Lung microvascular endothelial cell (primary cell): ENCODE measurements at regions not wholly inside any gene's neighbourhood (a gene's known extent, or its start where the extent isn't known, plus 50 kb on each side); places are given as distances from the start of the nearest gene placed in this dataset.

Source experiments
- DNase-seq, 2 donors: peaks; one replicate each; pipeline versions ENCODE4 v3.0.0 to v3.0.0-alpha.2; 2010; ENCODE audit warnings: low read depth in 2 of 2

GRCh38 chr2:14316594-14316993, 315.9 kb upstream of the LRATD1 start:
- DNase-seq: no peak

GRCh38 chr2:14321357-14321756, 311.2 kb upstream of the LRATD1 start:
- no peak for DNase-seq

GRCh38 chr2:14322306-14322705, 310.2 kb upstream of the LRATD1 start:
- DNase-seq: no peak

GRCh38 chr2:14324308-14324707, 308.2 kb upstream of the LRATD1 start:
- no peak for DNase-seq

GRCh38 chr2:14330884-14331283, 301.6 kb upstream of the LRATD1 start:
- DNase-seq: no peak

GRCh38 chr2:14336759-14337382, 295.6 kb upstream of the LRATD1 start:
- no peak for DNase-seq

GRCh38 chr2:14340703-14341102, 291.8 kb upstream of the LRATD1 start:
- peak in 1 of 2 donors; percentile 28 for DNase-seq

- no peak for DNase-seq
Observed at GRCh38 chr2:14342313-14342712, 290.2 kb upstream of the LRATD1 start.

GRCh38 chr2:14344355-14344754, 288.2 kb upstream of the LRATD1 start:
- no peak for DNase-seq

GRCh38 chr2:14348247-14348646, 284.3 kb upstream of the LRATD1 start:
- no peak for DNase-seq

- DNase-seq: no peak
Observed at GRCh38 chr2:14350856-14351255, 281.7 kb upstream of the LRATD1 start.

- DNase-seq: no peak
Observed at GRCh38 chr2:14352067-14352466, 280.4 kb upstream of the LRATD1 start.

- no peak for DNase-seq
Observed at GRCh38 chr2:14354231-14354630, 278.3 kb upstream of the LRATD1 start.

- DNase-seq: no peak
Observed at GRCh38 chr2:14355102-14355501, 277.4 kb upstream of the LRATD1 start.

- DNase-seq: no peak
Observed at GRCh38 chr2:14358339-14358738, 274.2 kb upstream of the LRATD1 start.

GRCh38 chr2:14358774-14359173, 273.7 kb upstream of the LRATD1 start:
- no peak for DNase-seq

GRCh38 chr2:14363137-14363536, 269.4 kb upstream of the LRATD1 start:
- DNase-seq: no peak

GRCh38 chr2:14363976-14364375, 268.5 kb upstream of the LRATD1 start:
- no peak for DNase-seq

GRCh38 chr2:14364471-14364870, 268.0 kb upstream of the LRATD1 start:
- no peak for DNase-seq

- peak in 1 of 2 donors; percentile 8 for DNase-seq
Observed at GRCh38 chr2:14385043-14385442, 247.5 kb upstream of the LRATD1 start.

GRCh38 chr2:14387332-14387731, 245.2 kb upstream of the LRATD1 start:
- DNase-seq: no peak

- no peak for DNase-seq
Observed at GRCh38 chr2:14388724-14389123, 243.8 kb upstream of the LRATD1 start.

GRCh38 chr2:14396533-14397083, 235.9 kb upstream of the LRATD1 start:
- no peak for DNase-seq

GRCh38 chr2:14398641-14399040, 233.9 kb upstream of the LRATD1 start:
- no peak for DNase-seq
